Trophoblast cell (in vitro differentiated cells and primary cell): ENCODE measurements at regions not wholly inside any gene's neighbourhood (a gene's known extent, or its start where the extent isn't known, plus 50 kb on each side); places are given as distances from the start of the nearest gene placed in this dataset.

Source experiments
- DNase-seq, 2 donors: peaks; one replicate each; pipeline ENCODE4 v3.0.0-alpha.2; 2016
- H2AFZ ChIP-seq: 2 replicates; pipeline ENCODE4 v1.6.1; 2013; ENCODE audit warnings: low read length, moderate library complexity, mild to moderate bottlenecking; ENCODE audit not compliant: insufficient read depth, poor library complexity
- H2AK5ac ChIP-seq: 2 replicates; pipeline ENCODE4 v1.6.1; 2013; ENCODE audit warnings: mild to moderate bottlenecking, low read length
- H2BK120ac ChIP-seq: 2 replicates; pipeline ENCODE4 v1.6.1; 2013; ENCODE audit warnings: low read length, mild to moderate bottlenecking, moderate library complexity; ENCODE audit not compliant: insufficient read depth, poor library complexity
- H2BK12ac ChIP-seq: 2 replicates; pipeline ENCODE4 v1.6.1; 2013; ENCODE audit warnings: mild to moderate bottlenecking, low read length, moderate library complexity
- H2BK5ac ChIP-seq: 2 replicates; pipeline ENCODE4 v1.6.1; 2013; ENCODE audit warnings: low read length, low read depth, moderate library complexity, mild to moderate bottlenecking; ENCODE audit not compliant: poor library complexity
- H3K14ac ChIP-seq: 2 replicates; pipeline ENCODE4 v1.6.1; 2013; ENCODE audit warnings: mild to moderate bottlenecking, low read length
- H3K18ac ChIP-seq: 2 replicates; pipeline ENCODE4 v1.6.1; 2013; ENCODE audit warnings: mild to moderate bottlenecking, low read length
- H3K23ac ChIP-seq: 2 replicates; pipeline ENCODE4 v1.6.1; 2013; ENCODE audit warnings: low read length
- H3K27ac ChIP-seq: 2 replicates; pipeline ENCODE4 v1.5.1; 2013; ENCODE audit warnings: low read depth, mild to moderate bottlenecking, inconsistent platforms, low read length, moderate library complexity
- H3K27me3 ChIP-seq: 2 replicates; pipeline ENCODE4 v1.6.1; 2013; ENCODE audit warnings: inconsistent platforms, mild to moderate bottlenecking, low read length, moderate library complexity; ENCODE audit not compliant: insufficient read depth
- H3K36me3 ChIP-seq, 2 experiments: 1 replicate in 1 of 2; 2 replicates in 1 of 2; pipeline ENCODE4 v1.6.1; 2013; ENCODE audit warnings: low read length in 2 of 2, mild to moderate bottlenecking in 2 of 2, moderate library complexity in 1 of 2; ENCODE audit not compliant: insufficient read depth in 2 of 2, control insufficient read depth in 1 of 2
- H3K4ac ChIP-seq: 2 replicates; pipeline ENCODE4 v1.6.1; 2013; ENCODE audit warnings: low read depth, mild to moderate bottlenecking, low read length, moderate library complexity
- H3K4me1 ChIP-seq, 2 experiments: 1 replicate in 1 of 2; 2 replicates in 1 of 2; pipeline ENCODE4 v1.6.1; 2013; ENCODE audit warnings: low read length in 2 of 2, mild to moderate bottlenecking in 2 of 2, moderate library complexity in 1 of 2; ENCODE audit not compliant: insufficient read depth in 2 of 2, control insufficient read depth in 1 of 2
- H3K4me2 ChIP-seq: 2 replicates; pipeline ENCODE4 v1.6.1; 2013; ENCODE audit warnings: inconsistent platforms, mild to moderate bottlenecking, low read length, moderate library complexity
- H3K4me3 ChIP-seq: 2 replicates; pipeline ENCODE4 v1.5.1; 2013; ENCODE audit warnings: mild to moderate bottlenecking, low read depth, low read length, inconsistent platforms
- H3K79me1 ChIP-seq: one replicate; pipeline ENCODE4 v1.6.1; 2013; ENCODE audit warnings: low read length
- H3K79me2 ChIP-seq: 2 replicates; pipeline ENCODE4 v1.6.1; 2013; ENCODE audit warnings: low read length, mild to moderate bottlenecking; ENCODE audit not compliant: control insufficient read depth, insufficient read depth, poor library complexity
- H3K9ac ChIP-seq: 2 replicates; pipeline ENCODE4 v1.6.1; 2013; ENCODE audit warnings: mild to moderate bottlenecking, low read length
- H3K9me3 ChIP-seq: 2 replicates; pipeline ENCODE4 v1.6.1; 2013; ENCODE audit warnings: low read depth, mild to moderate bottlenecking, control low read depth, inconsistent platforms, low read length; ENCODE audit not compliant: insufficient read depth
- H4K12ac ChIP-seq: 2 replicates; pipeline ENCODE4 v1.6.1; 2013; ENCODE audit warnings: low read depth, mild to moderate bottlenecking, low read length, moderate library complexity
- H4K8ac ChIP-seq: 2 replicates; pipeline ENCODE4 v1.6.1; 2013; ENCODE audit warnings: low read depth, mild to moderate bottlenecking, low read length, moderate library complexity
- H4K91ac ChIP-seq: one replicate; pipeline ENCODE4 v1.6.1; 2013; ENCODE audit warnings: low read depth, mild to moderate bottlenecking, low read length, moderate library complexity
- WGBS: extraction: QIAGEN DNeasy Blood & Tissue Kit; methylation state at CpG from one replicate; pipeline ENCODE4 v1.1.7; 2013; ENCODE audit warnings: missing lambda C conversion rate; ENCODE audit not compliant: insufficient read length, insufficient coverage; ENCODE audit errors: extremely low coverage; 5-methylcytosine and 5-hydroxymethylcytosine counted together

- Histone ChIP-seq H3K79me1 (no peaks in the 10 kb centered on the region), H3K9me3 (no peaks in the 10 kb centered on the region), H3K14ac (no peak overlapping the region), H3K79me2 (no peaks in the 10 kb centered on the region), H3K27ac (no peak overlapping the region), H3K4me3 (no peak overlapping the region), H3K4ac (no peak overlapping the region), H2AFZ (no peak overlapping the region), H4K8ac (no peak overlapping the region), H3K9ac (no peak overlapping the region), H3K36me3 (no peaks in the 10 kb centered on the region), H4K12ac (no peak overlapping the region), H3K27me3 (no peaks in the 10 kb centered on the region), H2BK120ac (no peak overlapping the region), H3K23ac (no peak overlapping the region), H2BK12ac (no peak overlapping the region), H3K4me2 (no peak overlapping the region), H2AK5ac (no peak overlapping the region), H3K4me1 (no peaks in the 10 kb centered on the region), H2BK5ac (no peak overlapping the region), H4K91ac (no peak overlapping the region), H3K18ac (no peak overlapping the region)
- no peak for DNase-seq
- no CpG with 5 or more reads among the region's 2 CpGs for WGBS
Observed at GRCh38 chr4:117873779-117874178, 160.5 kb upstream of the NDST3 start.

GRCh38 chr4:117874216-117874615, 160.1 kb upstream of the NDST3 start:
- no peaks in the 10 kb centered on the region for H3K4me1 ChIP-seq
- no peak overlapping the region for H3K4me3 ChIP-seq
- no peak overlapping the region for H2AFZ ChIP-seq
- H2BK120ac ChIP-seq, result no peak overlapping the region
- H3K18ac ChIP-seq, result no peak overlapping the region
- no peak overlapping the region for H4K12ac ChIP-seq
- H2AK5ac ChIP-seq, result no peak overlapping the region
- H3K27me3 ChIP-seq, result no peaks in the 10 kb centered on the region
- no peak overlapping the region for H3K23ac ChIP-seq
- WGBS, result no CpG with 5 or more reads among the region's 1 CpG
- H3K27ac ChIP-seq, result no peak overlapping the region
- no peak overlapping the region for H3K4ac ChIP-seq
- no peak for DNase-seq
- no peak overlapping the region for H4K8ac ChIP-seq
- H3K79me2 ChIP-seq, result no peaks in the 10 kb centered on the region
- no peaks in the 10 kb centered on the region for H3K79me1 ChIP-seq
- H3K9me3 ChIP-seq, result no peaks in the 10 kb centered on the region
- H3K14ac ChIP-seq, result no peak overlapping the region
- no peaks in the 10 kb centered on the region for H3K36me3 ChIP-seq
- H2BK12ac ChIP-seq, result no peak overlapping the region
- H2BK5ac ChIP-seq, result no peak overlapping the region
- no peak overlapping the region for H3K9ac ChIP-seq
- no peak overlapping the region for H4K91ac ChIP-seq
- no peak overlapping the region for H3K4me2 ChIP-seq

- no peak overlapping the region for H2BK12ac ChIP-seq
- no peak overlapping the region for H3K14ac ChIP-seq
- no peak overlapping the region for H2AK5ac ChIP-seq
- H3K79me2 ChIP-seq, result no peaks in the 10 kb centered on the region
- no peak overlapping the region for H4K91ac ChIP-seq
- no peak overlapping the region for H2BK120ac ChIP-seq
- WGBS, result no CpG with 5 or more reads among the region's 3 CpGs
- H4K12ac ChIP-seq, result no peak overlapping the region
- H3K79me1 ChIP-seq, result no peaks in the 10 kb centered on the region
- H3K27ac ChIP-seq, result no peak overlapping the region
- H4K8ac ChIP-seq, result no peak overlapping the region
- no peak overlapping the region for H3K4me3 ChIP-seq
- no peak overlapping the region for H3K9ac ChIP-seq
- DNase-seq, result no peak
- no peak overlapping the region for H2AFZ ChIP-seq
- no peak overlapping the region for H3K23ac ChIP-seq
- H3K27me3 ChIP-seq, result no peaks in the 10 kb centered on the region
- H3K4me2 ChIP-seq, result no peak overlapping the region
- H3K18ac ChIP-seq, result no peak overlapping the region
- no peaks in the 10 kb centered on the region for H3K4me1 ChIP-seq
- no peaks in the 10 kb centered on the region for H3K36me3 ChIP-seq
- H3K4ac ChIP-seq, result no peak overlapping the region
- no peak overlapping the region for H2BK5ac ChIP-seq
- H3K9me3 ChIP-seq, result peaks cover 2% of the 10 kb centered on the region
Observed at GRCh38 chr4:117889978-117890377, 144.3 kb upstream of the NDST3 start.

- H3K9ac ChIP-seq, result no peak overlapping the region
- no CpG with 5 or more reads among the region's 1 CpG for WGBS
- no peak overlapping the region for H3K27ac ChIP-seq
- no peaks in the 10 kb centered on the region for H3K79me1 ChIP-seq
- H3K79me2 ChIP-seq, result no peaks in the 10 kb centered on the region
- H3K23ac ChIP-seq, result no peak overlapping the region
- H3K18ac ChIP-seq, result no peak overlapping the region
- DNase-seq, result no peak
- H2BK12ac ChIP-seq, result no peak overlapping the region
- no peak overlapping the region for H4K8ac ChIP-seq
- no peak overlapping the region for H2BK120ac ChIP-seq
- H3K36me3 ChIP-seq, result no peaks in the 10 kb centered on the region
- H3K27me3 ChIP-seq, result no peaks in the 10 kb centered on the region
- H3K4me3 ChIP-seq, result no peak overlapping the region
- H3K4ac ChIP-seq, result no peak overlapping the region
- peaks cover 2% of the 10 kb centered on the region for H3K9me3 ChIP-seq
- H3K4me2 ChIP-seq, result no peak overlapping the region
- H3K14ac ChIP-seq, result no peak overlapping the region
- H3K4me1 ChIP-seq, result no peaks in the 10 kb centered on the region
- no peak overlapping the region for H4K91ac ChIP-seq
- H2AFZ ChIP-seq, result no peak overlapping the region
- no peak overlapping the region for H2BK5ac ChIP-seq
- H2AK5ac ChIP-seq, result no peak overlapping the region
- no peak overlapping the region for H4K12ac ChIP-seq
Observed at GRCh38 chr4:117893207-117893606, 141.1 kb upstream of the NDST3 start.

GRCh38 chr4:117898496-117898895, 135.8 kb upstream of the NDST3 start:
- no peaks in the 10 kb centered on the region for H3K9me3 ChIP-seq
- H4K8ac ChIP-seq, result no peak overlapping the region
- no peaks in the 10 kb centered on the region for H3K36me3 ChIP-seq
- no peak overlapping the region for H2AK5ac ChIP-seq
- H3K4me1 ChIP-seq, result no peaks in the 10 kb centered on the region
- H2BK5ac ChIP-seq, result no peak overlapping the region
- H3K23ac ChIP-seq, result no peak overlapping the region
- H2AFZ ChIP-seq, result no peak overlapping the region
- no peaks in the 10 kb centered on the region for H3K79me1 ChIP-seq
- no peak overlapping the region for H3K9ac ChIP-seq
- no peak overlapping the region for H4K12ac ChIP-seq
- no peak overlapping the region for H3K27ac ChIP-seq
- H3K4me3 ChIP-seq, result no peak overlapping the region
- no peaks in the 10 kb centered on the region for H3K79me2 ChIP-seq
- H3K27me3 ChIP-seq, result no peaks in the 10 kb centered on the region
- no peak overlapping the region for H3K14ac ChIP-seq
- DNase-seq, result no peak
- no peak overlapping the region for H3K4ac ChIP-seq
- H2BK12ac ChIP-seq, result no peak overlapping the region
- H3K4me2 ChIP-seq, result no peak overlapping the region
- H4K91ac ChIP-seq, result no peak overlapping the region
- H2BK120ac ChIP-seq, result no peak overlapping the region
- H3K18ac ChIP-seq, result no peak overlapping the region
